SK-N-SH (cell line): ENCODE measurements at regions not wholly inside any gene's neighbourhood (a gene's known extent, or its start where the extent isn't known, plus 50 kb on each side); places are given as distances from the start of the nearest gene placed in this dataset.

Experiments used
- TF ChIP-seq, protein P1 (sequence below): fragments of 200-600 bp; sonication (generic); IDR thresholded peaks from 2 replicates; pipeline ENCODE4 v1.6.1; 2017; ENCODE audit warnings: antibody characterized with exemption, mild to moderate bottlenecking, moderate library complexity
- TF ChIP-seq, protein P2 (sequence below): IDR thresholded peaks from 2 replicates; pipeline ENCODE4 v1.4.0; 2012; ENCODE audit warnings: low read depth

DNA sequence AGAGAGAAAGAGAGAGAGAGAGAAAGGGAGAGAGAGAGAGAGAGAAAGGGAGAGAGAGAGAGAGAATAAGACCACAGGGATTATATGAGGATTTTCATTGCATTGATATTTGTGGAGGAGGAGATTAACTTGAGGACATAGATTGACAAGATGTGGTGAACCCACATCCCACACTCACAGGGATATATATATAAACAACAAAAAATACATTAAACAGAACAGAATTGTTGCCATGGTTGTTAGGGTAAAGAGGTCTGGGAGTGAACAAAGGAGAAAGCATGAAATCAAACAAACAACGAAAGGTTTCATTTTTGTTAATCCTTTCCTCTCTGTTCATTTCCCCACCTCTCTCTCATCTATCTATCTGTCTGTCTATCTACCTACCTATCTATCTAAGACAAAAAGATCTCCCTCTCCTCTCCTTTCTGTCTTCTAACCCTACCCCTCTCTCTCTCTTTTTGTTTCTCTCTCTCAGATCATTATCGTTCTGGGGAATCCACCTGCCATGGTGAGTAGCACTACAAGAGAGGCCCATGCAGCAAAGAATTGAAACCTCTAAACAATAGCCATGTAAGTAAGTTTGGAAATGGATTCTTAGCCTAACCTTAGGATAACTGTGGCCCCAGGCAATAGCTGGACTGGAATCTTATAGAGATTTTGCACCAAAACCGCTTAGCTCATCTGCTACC, 280.9 kb downstream of the RAP2B start:
- TF ChIP-seq, protein P1, sequence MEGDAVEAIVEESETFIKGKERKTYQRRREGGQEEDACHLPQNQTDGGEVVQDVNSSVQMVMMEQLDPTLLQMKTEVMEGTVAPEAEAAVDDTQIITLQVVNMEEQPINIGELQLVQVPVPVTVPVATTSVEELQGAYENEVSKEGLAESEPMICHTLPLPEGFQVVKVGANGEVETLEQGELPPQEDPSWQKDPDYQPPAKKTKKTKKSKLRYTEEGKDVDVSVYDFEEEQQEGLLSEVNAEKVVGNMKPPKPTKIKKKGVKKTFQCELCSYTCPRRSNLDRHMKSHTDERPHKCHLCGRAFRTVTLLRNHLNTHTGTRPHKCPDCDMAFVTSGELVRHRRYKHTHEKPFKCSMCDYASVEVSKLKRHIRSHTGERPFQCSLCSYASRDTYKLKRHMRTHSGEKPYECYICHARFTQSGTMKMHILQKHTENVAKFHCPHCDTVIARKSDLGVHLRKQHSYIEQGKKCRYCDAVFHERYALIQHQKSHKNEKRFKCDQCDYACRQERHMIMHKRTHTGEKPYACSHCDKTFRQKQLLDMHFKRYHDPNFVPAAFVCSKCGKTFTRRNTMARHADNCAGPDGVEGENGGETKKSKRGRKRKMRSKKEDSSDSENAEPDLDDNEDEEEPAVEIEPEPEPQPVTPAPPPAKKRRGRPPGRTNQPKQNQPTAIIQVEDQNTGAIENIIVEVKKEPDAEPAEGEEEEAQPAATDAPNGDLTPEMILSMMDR = no peak
- TF ChIP-seq, protein P2, sequence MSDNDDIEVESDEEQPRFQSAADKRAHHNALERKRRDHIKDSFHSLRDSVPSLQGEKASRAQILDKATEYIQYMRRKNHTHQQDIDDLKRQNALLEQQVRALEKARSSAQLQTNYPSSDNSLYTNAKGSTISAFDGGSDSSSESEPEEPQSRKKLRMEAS = no peak
